HUDEP-2 (cell line): ENCODE measurements at regions not wholly inside any gene's neighbourhood (a gene's known extent, or its start where the extent isn't known, plus 50 kb on each side); places are given as distances from the start of the nearest gene placed in this dataset.

Source experiments
- DNase-seq, 76 experiments: peaks; one replicate each; lab custom pipeline; 2025; ENCODE audit not compliant: unreplicated experiment in 76 of 76; lab: John Stamatoyannopoulos, UW

- DNase-seq, result no peak
Observed at GRCh38 chr12:123078531-123079155, 72.2 kb downstream of the PITPNM2 start.

DNA sequence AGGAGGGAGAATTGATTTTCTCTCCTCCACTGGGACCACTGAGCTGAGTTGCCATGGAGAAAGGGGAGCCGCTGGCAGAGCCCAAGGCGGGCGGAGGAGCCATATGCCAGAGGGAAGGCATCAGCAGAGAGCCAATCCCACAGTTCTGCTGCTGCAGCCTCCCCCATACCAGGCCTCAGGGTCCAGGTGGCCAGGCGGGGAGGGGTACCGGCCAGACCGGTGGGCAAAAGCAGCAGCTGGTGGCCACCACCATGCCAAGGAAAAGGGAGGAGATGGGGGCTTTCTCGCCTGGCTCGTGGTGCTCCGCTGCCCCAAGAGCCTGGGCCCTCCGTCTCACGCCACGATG, 72.8 kb downstream of the PITPNM2 start:
- DNase-seq, result no peak

DNA sequence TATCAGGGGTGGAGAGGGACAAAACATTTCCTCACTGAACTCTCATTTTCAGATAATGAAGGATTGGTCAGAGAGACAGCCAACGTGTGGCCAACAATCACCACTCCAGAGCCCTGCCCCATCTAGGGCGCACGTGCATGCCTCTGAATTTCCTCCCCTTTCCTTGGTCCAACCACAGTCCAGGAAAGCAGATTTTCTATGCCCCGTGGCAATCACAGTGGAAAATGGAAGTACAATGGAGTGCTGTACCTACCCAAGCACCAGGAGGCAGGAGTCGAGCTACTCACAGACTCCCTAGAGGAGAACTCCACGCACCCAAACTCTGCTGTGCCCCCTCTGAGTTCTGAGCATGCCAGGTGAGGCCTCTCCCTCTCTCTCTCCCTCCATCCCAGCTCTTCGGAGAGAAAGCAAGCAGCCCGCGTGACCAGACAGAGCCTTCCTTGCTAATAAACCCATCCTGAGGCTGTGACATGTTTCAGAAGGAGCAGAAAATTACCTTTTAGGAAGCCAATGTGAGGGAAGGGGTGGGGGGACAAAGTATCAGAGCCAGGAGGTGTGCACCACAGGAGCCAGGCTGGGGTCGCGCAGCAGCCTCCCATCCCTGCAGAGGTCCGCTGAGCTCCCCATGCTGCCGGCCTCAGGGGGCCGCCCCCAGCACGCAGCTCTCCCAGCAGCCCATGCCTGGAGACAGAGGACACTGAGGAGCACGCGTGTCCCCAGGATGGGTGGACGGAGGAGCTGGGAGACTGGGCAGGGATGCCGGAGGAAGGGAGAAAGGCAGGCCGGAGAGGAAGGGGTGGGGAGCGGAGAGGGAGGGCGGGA, 73.4 kb downstream of the PITPNM2 start:
- DNase-seq, result no peak

DNA sequence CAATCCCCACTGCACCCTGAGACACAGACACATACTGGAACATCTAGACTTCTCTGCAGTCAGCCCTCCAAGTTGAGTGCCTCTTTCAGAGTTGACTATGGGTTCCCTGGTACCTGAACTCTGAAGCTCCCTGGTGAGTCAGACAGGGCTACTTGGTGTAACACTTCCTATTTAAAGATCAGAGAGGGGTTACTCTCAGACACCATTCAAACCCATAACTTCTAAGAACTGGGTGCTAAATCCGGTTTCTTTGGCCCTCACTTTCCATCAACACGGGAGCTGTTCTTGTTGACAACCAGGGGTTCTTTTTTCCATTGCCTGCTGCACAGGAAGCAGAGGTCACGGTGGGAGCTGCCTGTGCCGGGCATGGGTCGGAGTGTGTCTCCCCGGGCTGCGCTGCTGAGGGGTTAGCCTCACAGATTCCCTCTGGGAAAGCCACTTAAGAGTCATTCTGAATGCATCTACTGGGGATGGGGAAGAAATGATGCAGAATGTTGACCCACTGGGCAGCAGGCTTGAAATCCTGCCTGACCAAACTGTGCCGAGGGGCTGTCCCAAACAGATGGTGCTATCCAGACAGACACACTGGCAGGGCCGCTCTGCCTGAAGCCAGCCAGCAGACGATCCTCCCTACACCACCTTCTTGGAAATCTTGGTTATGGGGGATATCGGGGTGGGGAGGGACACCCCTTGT, 74.1 kb downstream of the PITPNM2 start:
- DNase-seq, result no peak

- peak in 3 of 76 experiments; percentile 5 to 32 (median 22) for DNase-seq
Observed at GRCh38 chr12:123075646-123076171, 75.2 kb downstream of the PITPNM2 start.

DNA sequence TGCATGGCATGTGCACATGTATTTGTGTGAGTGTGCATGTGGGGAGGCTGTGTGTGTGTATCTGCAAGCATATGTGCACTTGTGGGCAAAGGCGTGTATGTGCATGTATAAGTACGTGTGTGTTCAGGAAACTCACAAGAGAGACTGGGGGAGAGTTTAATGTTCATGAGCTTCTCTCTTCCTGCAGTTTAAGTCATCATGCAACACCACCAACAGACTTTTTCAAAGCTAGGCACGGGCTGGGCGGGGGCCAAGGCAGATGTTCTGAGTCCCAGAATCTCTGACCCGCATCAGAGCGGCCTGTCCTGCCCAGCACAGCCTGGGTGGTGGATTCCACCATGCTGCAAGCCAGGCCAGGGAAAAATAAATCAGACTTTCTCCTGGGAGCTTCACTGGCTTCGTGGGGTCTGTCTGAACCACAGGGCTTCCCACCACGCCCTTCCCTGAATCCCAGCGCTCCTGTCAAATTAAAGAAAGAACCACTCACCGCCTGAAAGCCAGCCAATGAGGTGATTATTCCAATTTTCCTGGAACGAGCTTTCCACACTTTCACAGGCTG, 75.7 kb downstream of the PITPNM2 start:
- no peak for DNase-seq

GRCh38 chr12:123073962-123074801, 76.7 kb downstream of the PITPNM2 start:
- DNase-seq, result no peak

DNA sequence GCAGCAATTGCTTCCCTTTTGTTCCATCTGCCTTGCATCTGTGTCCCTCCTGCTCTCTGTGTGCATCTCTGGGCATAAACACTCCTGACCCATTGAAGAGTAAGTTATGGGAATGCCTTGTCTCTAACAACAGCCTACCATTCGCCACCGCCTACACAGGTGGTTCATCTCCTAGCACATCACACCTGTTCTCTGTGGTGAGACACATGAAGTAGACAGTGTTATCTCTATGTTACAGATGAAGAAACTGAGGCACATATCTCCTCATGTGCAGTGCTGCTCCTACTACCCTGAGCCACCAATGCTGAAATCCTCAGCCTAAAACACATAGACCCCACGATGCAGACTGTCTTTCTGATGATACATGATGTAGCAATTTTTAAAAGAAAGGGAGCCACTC, 77.6 kb downstream of the PITPNM2 start:
- no peak for DNase-seq

- DNase-seq, result no peak
Observed at GRCh38 chr12:123071857-123072256, 79.0 kb downstream of the PITPNM2 start.

- no peak for DNase-seq
Observed at GRCh38 chr12:123071099-123071800, 79.6 kb downstream of the PITPNM2 start.

- DNase-seq, result no peak
Observed at GRCh38 chr12:123070267-123071081, 80.4 kb downstream of the PITPNM2 start.

GRCh38 chr12:123069436-123070266, 81.2 kb downstream of the PITPNM2 start:
- DNase-seq, result no peak

GRCh38 chr12:123067654-123068053, 83.2 kb downstream of the PITPNM2 start:
- no peak for DNase-seq

GRCh38 chr12:123066384-123066710, 84.5 kb downstream of the PITPNM2 start:
- DNase-seq, result no peak

- DNase-seq, result no peak
Observed at GRCh38 chr12:123065676-123066383, 85.1 kb downstream of the PITPNM2 start.

GRCh38 chr12:123064885-123065619, 84.6 kb downstream of the ARL6IP4 start:
- no peak for DNase-seq

DNA sequence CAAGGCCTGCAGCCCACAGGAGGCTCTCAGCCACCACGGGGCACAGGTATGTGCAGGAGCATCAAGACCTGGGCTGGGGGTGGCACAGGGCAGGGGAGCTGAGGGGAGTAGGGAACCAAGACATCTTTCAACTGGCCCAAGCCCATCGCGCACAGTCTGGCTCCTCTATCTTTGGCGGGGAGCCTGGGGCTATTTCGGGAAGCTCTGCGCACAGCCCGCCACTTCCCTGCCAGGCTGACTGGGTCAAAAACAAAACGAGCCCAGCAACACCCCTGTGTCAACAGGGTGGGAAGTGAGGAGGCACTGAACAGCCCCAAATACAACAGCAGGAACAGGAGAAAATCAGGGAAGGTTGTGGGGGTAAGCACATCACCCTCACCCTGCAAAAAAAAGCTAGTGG, 83.9 kb downstream of the ARL6IP4 start:
- no peak for DNase-seq
